GM08714 (cell line): ENCODE measurements at regions not wholly inside any gene's neighbourhood (a gene's known extent, or its start where the extent isn't known, plus 50 kb on each side); places are given as distances from the start of the nearest gene placed in this dataset.
"Not testable (repeated sequence)": the region's sequence is repeated elsewhere in the genome, so short reads cannot be mapped to it uniquely, and the experiment has no call there.

Experiments used
- H3K4me3 ChIP-seq: fragments of 200-500 bp; sonication (Bioruptor generic); 2 replicates; pipeline ENCODE4 v1.5.1; 2014; ENCODE audit warnings: mild to moderate bottlenecking, low read length, inconsistent platforms
- ZNF274 ChIP-seq: IDR thresholded peaks from 2 replicates; pipeline ENCODE4 v1.6.1; 2012; ENCODE audit warnings: mild to moderate bottlenecking, low read depth, low read length

- no peak overlapping the region for H3K4me3 ChIP-seq
- TF ChIP-seq ZNF274 = no peak
These were observed 307.6 kb upstream of the MAP3K7 start for GRCh38 chr6:90894285-90895130.

DNA sequence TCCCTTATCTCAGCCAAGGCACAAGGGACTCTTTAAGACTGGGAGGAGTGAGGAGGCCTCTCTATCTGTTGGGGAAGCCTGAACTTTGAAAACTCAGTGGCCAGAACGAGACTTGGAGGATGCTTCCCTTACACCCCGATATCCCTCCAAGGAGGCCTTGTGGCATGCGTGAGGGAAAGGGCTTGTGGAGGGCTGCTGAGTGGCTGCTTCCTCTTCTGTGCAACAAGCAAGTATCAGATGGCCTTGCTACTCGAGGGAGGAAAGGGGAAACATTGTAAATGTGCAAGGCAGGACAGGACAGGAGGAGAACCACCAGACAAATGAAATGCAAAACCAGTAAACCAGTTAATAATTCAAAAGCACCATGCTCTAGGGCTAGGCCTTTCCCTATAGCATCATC lies 306.5 kb upstream of the MAP3K7 start:
- TF ChIP-seq ZNF274 = no peak
- H3K4me3 ChIP-seq = no peak overlapping the region

- no peak for TF ChIP-seq ZNF274
- no peak overlapping the region for H3K4me3 ChIP-seq
These were observed 305.4 kb upstream of the MAP3K7 start for GRCh38 chr6:90892271-90892670.

DNA sequence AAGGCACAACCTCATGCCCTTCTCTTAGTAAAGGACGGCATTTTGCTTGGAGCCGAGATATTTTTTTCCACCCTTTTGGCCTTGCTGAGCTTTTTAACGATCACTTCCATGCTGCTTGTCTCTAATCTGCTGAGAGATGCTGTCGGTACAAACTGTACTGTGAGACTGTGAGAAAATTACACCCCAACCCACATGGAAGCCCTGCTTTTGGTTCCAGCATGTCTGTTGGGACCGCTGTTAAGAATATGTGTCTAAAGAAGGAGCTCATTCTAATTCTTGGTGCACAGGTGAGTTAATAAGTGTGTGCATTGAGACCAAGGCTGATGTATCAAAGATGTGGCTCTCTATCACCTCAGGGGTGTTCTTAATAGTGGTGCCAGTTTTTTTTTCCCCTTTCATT lies 304.5 kb upstream of the MAP3K7 start:
- H3K4me3 ChIP-seq = no peak overlapping the region
- no peak for TF ChIP-seq ZNF274

DNA sequence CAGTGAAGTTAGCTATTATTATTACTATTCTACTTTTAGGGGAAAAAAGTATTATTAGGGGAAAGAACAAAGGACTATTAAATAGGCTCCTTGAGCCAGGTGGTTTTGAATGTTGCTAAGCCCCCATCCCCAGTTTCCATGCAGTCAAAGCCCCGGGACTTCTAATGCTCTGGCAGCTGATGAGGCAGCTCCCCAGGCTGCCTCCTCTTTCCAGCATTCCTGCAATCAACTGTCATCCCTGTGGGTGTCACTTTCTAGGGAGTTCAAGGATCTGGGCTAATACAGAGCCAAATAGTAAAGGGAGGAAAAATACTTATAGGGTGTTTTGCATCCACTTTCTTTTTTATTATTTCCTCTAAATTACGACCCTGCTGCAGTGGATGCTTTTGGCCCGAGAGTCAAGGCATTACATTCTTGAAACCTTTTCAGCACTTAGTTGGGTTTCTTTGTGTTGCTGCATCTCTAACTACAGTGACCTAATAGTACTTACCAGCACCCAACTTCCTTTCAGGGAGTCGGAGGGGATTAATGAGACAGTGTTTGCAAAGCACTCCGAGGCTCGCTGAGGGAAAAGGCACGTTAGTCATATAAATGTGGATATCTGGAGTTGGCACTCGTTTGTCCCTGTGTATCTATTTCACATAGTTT lies 303.9 kb upstream of the MAP3K7 start:
- no peak overlapping the region for H3K4me3 ChIP-seq
- TF ChIP-seq ZNF274 = no peak

GRCh38 chr6:90887764-90888163 lies 300.9 kb upstream of the MAP3K7 start:
- no peak overlapping the region for H3K4me3 ChIP-seq
- TF ChIP-seq ZNF274 = no peak

- no peak overlapping the region for H3K4me3 ChIP-seq
These were observed 298.8 kb upstream of the MAP3K7 start for GRCh38 chr6:90885611-90886056.

GRCh38 chr6:90885137-90885536 lies 298.3 kb upstream of the MAP3K7 start:
- not testable (repeated sequence) for H3K4me3 ChIP-seq

More at GRCh38 chr6:90885611-90886056, 298.8 kb upstream of the MAP3K7 start:
- no peak for TF ChIP-seq ZNF274

DNA sequence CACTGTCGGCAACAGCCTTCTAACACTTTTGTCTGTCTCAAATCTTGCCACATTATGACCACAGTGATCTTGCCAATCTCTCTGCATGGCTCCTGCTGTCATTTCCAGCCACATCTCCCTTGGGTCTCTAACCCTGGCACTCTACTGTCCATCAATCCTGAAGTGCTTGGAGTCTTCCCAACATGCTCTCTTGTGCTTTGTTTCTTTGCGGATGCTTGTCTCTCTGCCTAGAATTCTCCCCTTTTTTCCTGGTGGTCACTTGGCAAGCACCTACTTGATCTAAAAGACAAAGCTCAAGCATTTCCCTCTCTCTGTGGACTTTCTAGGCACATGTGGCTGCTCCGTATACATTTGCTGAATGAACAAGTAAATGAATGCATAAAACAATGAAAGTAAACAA lies 290.7 kb upstream of the MAP3K7 start:
- H3K4me3 ChIP-seq = no peak overlapping the region
- no peak for TF ChIP-seq ZNF274

- no peak for TF ChIP-seq ZNF274
- no peak overlapping the region for H3K4me3 ChIP-seq
These were observed 288.1 kb upstream of the MAP3K7 start for GRCh38 chr6:90874931-90875330.

DNA sequence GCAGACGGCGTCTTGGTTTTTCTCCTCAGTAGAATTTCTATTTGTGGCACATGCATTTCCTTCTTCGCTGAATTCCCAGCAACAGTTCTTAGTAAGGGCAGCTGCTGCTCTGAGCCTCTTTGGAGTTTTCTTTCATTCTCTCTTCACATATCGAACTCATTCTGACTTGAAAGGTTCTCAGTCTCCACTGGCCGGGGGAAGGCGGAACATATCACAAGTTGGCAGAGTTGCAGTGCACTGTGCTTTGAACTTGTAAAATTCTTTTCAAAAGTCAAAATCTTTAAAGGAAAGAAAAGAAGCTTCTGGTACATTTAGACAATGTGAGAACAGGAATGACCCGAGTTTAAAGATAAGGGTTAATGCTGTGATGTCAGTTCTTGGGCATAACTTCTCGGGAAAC lies 286.1 kb upstream of the MAP3K7 start:
- no peak for TF ChIP-seq ZNF274
- H3K4me3 ChIP-seq = no peak overlapping the region

GRCh38 chr6:90870561-90870960 lies 283.7 kb upstream of the MAP3K7 start:
- no peak overlapping the region for H3K4me3 ChIP-seq
- no peak for TF ChIP-seq ZNF274

DNA sequence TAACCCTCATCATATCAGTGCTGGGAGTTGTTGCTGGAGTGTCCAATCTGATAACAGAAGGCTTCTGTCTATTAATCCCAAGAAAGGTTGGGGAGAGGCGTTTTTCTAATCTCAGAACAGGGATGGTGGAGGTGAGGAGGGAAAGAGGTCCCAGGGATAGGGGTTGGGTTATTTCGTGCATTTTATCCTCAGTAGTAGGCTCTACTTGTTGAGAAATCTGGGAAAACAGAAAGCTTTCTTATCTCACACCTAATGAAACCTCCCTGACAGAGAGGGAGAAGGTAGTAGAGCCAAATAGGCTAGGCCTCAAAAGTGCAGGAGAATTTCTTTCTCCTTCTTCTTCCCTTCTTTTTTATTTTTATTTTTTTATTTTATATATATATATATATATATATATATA lies 281.8 kb upstream of the MAP3K7 start:
- no peak overlapping the region for H3K4me3 ChIP-seq
- TF ChIP-seq ZNF274 = no peak

GRCh38 chr6:90868256-90868655 lies 281.4 kb upstream of the MAP3K7 start:
- no peak for TF ChIP-seq ZNF274
- H3K4me3 ChIP-seq = no peak overlapping the region

DNA sequence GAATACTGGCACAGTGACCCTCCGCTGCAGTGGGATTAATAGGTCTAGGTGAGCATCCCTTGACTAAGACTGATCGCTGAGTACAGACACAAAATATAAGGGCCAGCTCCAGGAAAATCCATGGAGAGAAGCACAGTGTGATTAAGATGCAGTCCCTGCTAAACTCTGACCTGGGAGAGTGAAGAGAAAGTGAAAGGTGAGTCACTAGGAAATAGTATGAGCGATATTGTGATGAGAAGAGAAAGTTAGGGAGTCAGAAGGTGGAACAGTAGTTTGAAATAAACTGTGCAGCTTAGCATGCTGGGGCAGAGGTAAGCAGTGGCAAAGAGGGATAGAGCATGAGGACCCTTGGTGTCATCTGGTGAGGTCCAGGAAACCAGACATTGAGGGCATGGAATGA lies 278.6 kb upstream of the MAP3K7 start:
- no peak overlapping the region for H3K4me3 ChIP-seq
- TF ChIP-seq ZNF274 = no peak
